WI38 (cell line): ENCODE measurements at regions not wholly inside any gene's neighbourhood (a gene's known extent, or its start where the extent isn't known, plus 50 kb on each side); places are given as distances from the start of the nearest gene placed in this dataset.
"Not testable (repeated sequence)": the region's sequence is repeated elsewhere in the genome, so short reads cannot be mapped to it uniquely, and the experiment has no call there.

Experiments
- H3K4me3 ChIP-seq: 2 replicates; pipeline ENCODE4 v1.5.1; 2011; ENCODE audit warnings: low read depth, mild to moderate bottlenecking, control low read depth, low read length
- TF ChIP-seq, protein P1 (sequence below): IDR thresholded peaks from 2 replicates; pipeline ENCODE4 v1.5.1; 2012; ENCODE audit warnings: low read depth, mild to moderate bottlenecking, control low read depth, low read length

DNA sequence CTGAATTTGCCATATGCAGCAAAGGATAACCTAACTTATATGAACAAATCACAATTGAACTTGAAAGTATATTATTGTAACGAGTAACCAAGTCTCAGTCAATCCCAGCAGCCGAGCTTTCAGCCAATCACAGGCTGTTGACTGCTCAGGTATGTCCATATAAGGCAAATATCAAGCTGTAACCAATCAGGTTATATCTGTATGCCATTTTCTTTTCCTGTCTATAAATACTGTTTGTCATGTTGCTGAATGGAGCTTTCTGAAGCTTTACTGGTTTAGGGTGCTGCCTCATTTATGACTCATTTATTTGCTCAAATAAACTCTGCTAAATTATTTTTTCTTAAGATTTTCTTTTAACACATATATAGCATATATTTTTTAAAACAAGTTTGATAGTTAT, 1059.5 kb downstream of the GALC start:
- no peak overlapping the region for H3K4me3 ChIP-seq
- TF ChIP-seq, protein P1, sequence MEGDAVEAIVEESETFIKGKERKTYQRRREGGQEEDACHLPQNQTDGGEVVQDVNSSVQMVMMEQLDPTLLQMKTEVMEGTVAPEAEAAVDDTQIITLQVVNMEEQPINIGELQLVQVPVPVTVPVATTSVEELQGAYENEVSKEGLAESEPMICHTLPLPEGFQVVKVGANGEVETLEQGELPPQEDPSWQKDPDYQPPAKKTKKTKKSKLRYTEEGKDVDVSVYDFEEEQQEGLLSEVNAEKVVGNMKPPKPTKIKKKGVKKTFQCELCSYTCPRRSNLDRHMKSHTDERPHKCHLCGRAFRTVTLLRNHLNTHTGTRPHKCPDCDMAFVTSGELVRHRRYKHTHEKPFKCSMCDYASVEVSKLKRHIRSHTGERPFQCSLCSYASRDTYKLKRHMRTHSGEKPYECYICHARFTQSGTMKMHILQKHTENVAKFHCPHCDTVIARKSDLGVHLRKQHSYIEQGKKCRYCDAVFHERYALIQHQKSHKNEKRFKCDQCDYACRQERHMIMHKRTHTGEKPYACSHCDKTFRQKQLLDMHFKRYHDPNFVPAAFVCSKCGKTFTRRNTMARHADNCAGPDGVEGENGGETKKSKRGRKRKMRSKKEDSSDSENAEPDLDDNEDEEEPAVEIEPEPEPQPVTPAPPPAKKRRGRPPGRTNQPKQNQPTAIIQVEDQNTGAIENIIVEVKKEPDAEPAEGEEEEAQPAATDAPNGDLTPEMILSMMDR, result no peak

DNA sequence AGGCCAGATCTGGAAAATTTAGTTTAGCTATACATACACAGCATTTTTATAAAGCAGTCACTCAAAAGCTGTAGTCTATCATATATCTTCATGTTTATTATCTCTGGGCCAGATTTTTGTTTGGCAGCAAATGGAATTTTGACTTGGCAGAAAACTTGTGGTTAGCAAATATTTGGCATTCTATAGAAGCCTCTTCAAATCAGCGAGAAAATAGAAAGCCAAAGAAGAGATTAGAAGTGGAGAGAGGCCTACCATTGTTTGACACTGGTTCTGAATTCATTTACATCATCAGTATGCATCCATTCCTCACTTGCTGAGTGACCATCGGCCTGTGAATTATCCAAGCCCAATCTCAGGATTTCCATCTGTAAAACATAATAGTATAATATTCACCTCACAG, 1077.6 kb downstream of the GALC start:
- TF ChIP-seq, protein P1, result no peak
- H3K4me3 ChIP-seq, result no peak overlapping the region

DNA sequence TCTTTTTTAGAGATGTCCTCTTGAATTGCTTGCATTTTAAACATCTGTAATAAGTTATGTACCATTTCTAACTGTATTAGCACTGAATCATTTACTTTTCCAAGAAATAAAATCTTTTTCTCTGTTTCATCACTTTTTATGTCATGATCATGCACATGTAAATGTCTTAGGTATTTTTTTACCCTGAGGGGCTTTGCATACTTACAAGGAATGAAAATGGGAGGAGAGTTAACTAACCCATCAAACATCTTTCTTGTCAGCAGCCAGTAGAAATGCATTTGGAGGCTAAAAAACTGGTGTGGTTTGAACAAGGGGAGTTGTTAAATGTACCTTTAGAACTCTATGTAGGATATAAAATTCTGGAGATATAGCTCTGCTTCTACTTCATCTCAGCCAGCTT, 1080.3 kb downstream of the GALC start:
- TF ChIP-seq, protein P1, result no peak
- H3K4me3 ChIP-seq, result no peak overlapping the region

DNA sequence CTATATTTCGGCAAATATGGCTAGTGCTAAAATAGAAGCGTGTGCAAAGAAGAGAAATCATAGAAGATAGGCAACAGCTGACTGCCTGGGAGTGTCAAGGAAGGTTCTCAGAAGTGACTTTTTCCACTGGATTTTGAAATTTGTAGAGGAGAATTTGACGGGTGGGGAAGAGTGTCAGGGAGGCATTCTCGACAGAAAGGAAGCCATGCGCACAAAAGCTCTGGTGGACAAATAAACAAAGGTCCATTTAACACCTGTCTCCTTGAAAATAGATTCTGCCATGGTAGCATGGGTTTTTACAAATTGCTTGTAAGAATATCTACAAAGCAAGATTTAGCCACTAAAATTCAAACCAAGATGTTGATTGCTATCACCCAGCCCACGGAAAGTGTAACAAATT, 1081.5 kb downstream of the GALC start:
- TF ChIP-seq, protein P1, result no peak
- no peak overlapping the region for H3K4me3 ChIP-seq

DNA sequence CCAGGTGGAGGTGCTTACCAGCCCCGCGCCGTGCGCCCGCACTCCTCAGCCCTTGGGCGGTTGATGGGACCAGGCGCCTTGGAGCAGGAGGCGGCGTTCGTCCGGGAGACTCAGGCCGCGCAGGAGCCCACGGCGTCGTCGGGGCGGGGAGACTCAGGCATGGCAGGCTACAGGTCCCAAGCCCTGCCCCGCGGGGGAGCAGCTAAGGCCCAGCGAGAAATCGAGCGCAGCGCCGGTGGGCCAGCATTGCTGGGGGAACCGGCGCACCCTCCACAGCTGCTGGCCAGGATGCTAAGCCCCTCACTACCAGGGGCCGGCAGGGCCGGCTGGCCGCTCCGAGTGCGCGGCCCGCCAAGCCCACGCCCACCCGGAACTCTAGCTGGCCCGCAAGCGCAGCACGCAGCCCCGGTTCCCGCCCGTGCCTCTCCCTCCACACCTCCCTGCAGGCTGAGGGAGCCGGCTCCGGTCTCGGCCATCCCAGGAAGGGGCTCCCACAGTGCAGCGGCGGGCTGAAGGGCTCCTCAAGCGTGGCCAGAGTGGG, 1087.5 kb downstream of the GALC start:
- H3K4me3 ChIP-seq, result not testable (repeated sequence)

DNA sequence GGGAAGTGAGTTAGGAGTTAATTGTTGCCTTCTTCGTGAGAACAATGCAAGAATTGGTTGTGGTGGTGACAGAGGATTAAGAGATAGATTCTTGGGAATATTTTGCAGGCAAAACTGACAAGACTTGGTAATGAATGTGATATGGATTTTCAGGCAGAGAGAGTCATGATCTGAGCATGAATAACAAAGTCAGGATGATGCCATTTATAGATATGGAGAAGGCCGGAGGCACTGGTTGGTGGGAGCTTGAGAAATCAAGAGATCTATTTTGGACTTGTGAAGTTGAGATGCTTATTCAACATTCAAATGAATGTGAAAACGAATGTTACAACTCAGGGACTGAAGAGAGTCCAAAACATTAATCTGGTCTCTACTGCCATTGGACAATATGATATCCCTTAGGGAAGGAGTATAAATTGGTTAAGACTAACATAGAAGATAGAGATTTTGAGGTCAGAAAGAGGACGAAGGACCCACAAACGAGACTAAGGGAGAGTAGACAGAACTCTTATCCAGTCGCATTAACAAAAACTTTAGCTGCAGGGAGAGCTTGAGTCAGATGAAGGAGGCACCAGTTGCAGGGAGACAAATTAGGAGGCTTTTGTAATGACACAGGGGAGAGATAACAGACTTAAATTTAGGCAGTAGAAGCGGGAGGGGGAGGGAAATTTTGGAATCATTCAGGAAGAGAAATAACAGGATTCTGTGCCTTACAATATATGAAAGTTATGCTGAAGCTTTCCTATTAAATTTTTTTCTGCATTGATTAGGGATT, 1090.6 kb downstream of the GALC start:
- H3K4me3 ChIP-seq, result no peak overlapping the region
- TF ChIP-seq, protein P1, result no peak

DNA sequence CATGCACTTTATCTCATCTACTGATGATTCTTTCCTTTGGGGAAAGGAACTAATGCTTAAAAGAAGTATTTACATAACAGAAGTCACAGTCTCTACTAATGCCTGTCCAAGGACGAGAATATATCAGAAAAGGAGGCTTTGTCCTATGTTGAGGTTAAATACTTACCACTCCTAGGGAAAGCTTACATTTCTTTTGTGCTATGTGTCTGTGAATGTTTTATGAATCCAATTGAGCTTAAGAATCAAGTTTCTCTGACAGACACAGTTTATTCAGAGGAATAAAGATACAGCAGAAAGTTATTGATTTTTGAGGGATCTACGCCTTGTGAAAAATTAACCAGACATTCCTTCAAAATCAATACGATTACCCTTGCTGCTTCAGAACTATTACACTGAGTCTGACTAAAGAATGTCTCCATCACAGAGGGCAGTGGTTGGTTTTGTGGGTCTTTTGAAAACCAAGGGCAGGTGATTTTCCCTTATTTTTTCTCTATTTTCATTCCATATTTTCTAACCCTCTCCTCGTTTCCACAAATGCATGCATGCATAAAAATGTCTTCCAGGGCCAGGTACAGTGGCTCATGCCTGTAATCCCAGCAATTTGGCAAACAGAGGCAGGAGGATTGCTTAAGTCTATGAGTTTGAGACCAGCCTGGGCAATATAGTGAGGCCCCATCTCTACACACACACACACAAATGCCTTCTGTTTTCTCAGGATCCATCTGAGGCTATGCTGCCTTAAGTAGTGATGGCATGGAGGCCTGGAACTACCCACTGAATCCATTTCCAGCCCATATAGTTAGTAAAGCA, 1095.1 kb downstream of the GALC start:
- TF ChIP-seq, protein P1, result no peak
- H3K4me3 ChIP-seq, result no peak overlapping the region
